OCI-LY1 (cell line): ENCODE measurements at regions not wholly inside any gene's neighbourhood (a gene's known extent, or its start where the extent isn't known, plus 50 kb on each side); places are given as distances from the start of the nearest gene placed in this dataset.
"Not testable (repeated sequence)": the region's sequence is repeated elsewhere in the genome, so short reads cannot be mapped to it uniquely, and the experiment has no call there.

Experiments used
- H2AFZ ChIP-seq: fragments of 200-600 bp; sonication (generic), shearing (Covaris generic); 2 replicates; pipeline ENCODE4 v1.6.0; 2014; ENCODE audit warnings: antibody characterized with exemption, mild to moderate bottlenecking, low read length
- H3F3A ChIP-seq: fragments of 200-600 bp; sonication (generic), shearing (Covaris generic); 2 replicates; pipeline ENCODE4 v1.6.0; 2014; ENCODE audit warnings: mild to moderate bottlenecking, antibody characterized with exemption, low read length, moderate library complexity; ENCODE audit not compliant: insufficient read depth
- H3K27ac ChIP-seq: fragments of 200-600 bp; sonication (generic); 2 replicates; pipeline ENCODE4 v1.5.1; 2014; ENCODE audit warnings: low read length, mixed run types, mild to moderate bottlenecking, low read depth; ENCODE audit not compliant: poor library complexity, severe bottlenecking
- H3K27me3 ChIP-seq: fragments of 200-600 bp; sonication (generic); 2 replicates; pipeline ENCODE4 v1.6.0; 2014; ENCODE audit warnings: antibody characterized with exemption, mild to moderate bottlenecking, low read length, moderate library complexity; ENCODE audit not compliant: insufficient read depth
- H3K36me3 ChIP-seq: fragments of 200-600 bp; sonication (generic); 2 replicates; pipeline ENCODE4 v1.6.1; 2014; ENCODE audit warnings: mild to moderate bottlenecking, antibody characterized with exemption, low read length, moderate library complexity, mixed read lengths; ENCODE audit not compliant: insufficient read depth
- H3K4me1 ChIP-seq: fragments of 200-600 bp; sonication (generic); 2 replicates; pipeline ENCODE4 v1.5.1; 2014; ENCODE audit warnings: mild to moderate bottlenecking, low read length, moderate library complexity; ENCODE audit not compliant: insufficient read depth, severe bottlenecking
- H3K4me2 ChIP-seq: fragments of 200-600 bp; sonication (generic), shearing (Covaris generic); 2 replicates; pipeline ENCODE4 v1.6.1; 2014; ENCODE audit warnings: low read length
- H3K4me3 ChIP-seq: fragments of 200-600 bp; sonication (generic); 2 replicates; pipeline ENCODE4 v1.5.1; 2014; ENCODE audit warnings: low read length, low read depth, mild to moderate bottlenecking, mixed read lengths; ENCODE audit not compliant: poor library complexity, severe bottlenecking
- H3K79me2 ChIP-seq: fragments of 200-600 bp; shearing (Covaris generic); 2 replicates; pipeline ENCODE4 v1.6.1; 2016; ENCODE audit warnings: mixed run types, low read length, mixed read lengths; ENCODE audit not compliant: insufficient read depth
- H3K9ac ChIP-seq: fragments of 200-600 bp; sonication (generic), shearing (Covaris generic); 2 replicates; pipeline ENCODE4 v1.6.1; 2014; ENCODE audit warnings: mild to moderate bottlenecking, low read length, mixed read lengths
- H3K9me2 ChIP-seq: fragments of 200-600 bp; sonication (generic), shearing (Covaris generic); 2 replicates; pipeline ENCODE4 v1.6.1; 2014; ENCODE audit warnings: low read depth, mild to moderate bottlenecking, low read length, mixed read lengths
- H3K9me3 ChIP-seq: fragments of 200-600 bp; shearing (Covaris generic); 2 replicates; pipeline ENCODE4 v1.6.1; 2014; ENCODE audit warnings: low read length, mixed read lengths
- H4K20me1 ChIP-seq: fragments of 200-600 bp; sonication (generic), shearing (Covaris generic); 2 replicates; pipeline ENCODE4 v1.6.0; 2016; ENCODE audit warnings: mild to moderate bottlenecking, low read length; ENCODE audit not compliant: insufficient read depth
- EZH2 ChIP-seq: fragments of 200-600 bp; sonication (generic), shearing (Covaris generic); IDR thresholded peaks from 2 replicates; pipeline ENCODE4 v1.8.0; 2017; ENCODE audit warnings: borderline replicate concordance, mixed run types, mild to moderate bottlenecking, antibody characterized with exemption, low read length, moderate library complexity, mixed read lengths
- TF ChIP-seq, protein P1 (sequence below): fragments of 200-600 bp; sonication (generic), shearing (Covaris generic); IDR thresholded peaks from 2 replicates; pipeline ENCODE4 v1.5.1; 2017; ENCODE audit warnings: mild to moderate bottlenecking, antibody characterized with exemption, low read length, moderate library complexity, mixed read lengths

DNA sequence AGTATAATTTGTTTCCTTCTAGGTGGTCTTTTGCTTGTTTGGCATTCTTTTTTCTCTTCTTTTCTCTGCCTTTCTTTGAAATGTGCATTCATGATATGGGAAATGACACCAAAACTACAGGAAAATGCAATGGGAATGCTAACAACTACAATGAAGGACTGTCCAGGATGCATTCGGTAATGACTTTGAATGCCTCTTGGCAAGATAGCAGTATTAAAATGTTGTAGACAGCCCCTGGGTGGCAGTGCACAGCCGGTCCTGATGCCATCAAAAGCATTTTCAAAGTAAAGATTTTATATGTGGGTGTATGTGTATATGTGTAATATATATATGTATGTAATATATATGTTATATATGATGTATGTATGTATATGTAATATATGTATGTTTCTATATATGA, 218.8 kb upstream of the MMS22L start:
- Histone ChIP-seq H3K9me3 (no peaks in the 10 kb centered on the region), H3K9me2 (no peaks in the 10 kb centered on the region), H2AFZ (no peak overlapping the region), H3K4me3 (no peak overlapping the region), H3K36me3 (no peaks in the 10 kb centered on the region), H4K20me1 (no peaks in the 10 kb centered on the region), H3F3A (no peaks in the 10 kb centered on the region), H3K9ac (no peak overlapping the region), H3K4me2 (no peak overlapping the region), H3K27ac (no peak overlapping the region), H3K4me1 (no peaks in the 10 kb centered on the region), H3K27me3 (no peaks in the 10 kb centered on the region), H3K79me2 (no peaks in the 10 kb centered on the region)
- TF ChIP-seq, protein P1, sequence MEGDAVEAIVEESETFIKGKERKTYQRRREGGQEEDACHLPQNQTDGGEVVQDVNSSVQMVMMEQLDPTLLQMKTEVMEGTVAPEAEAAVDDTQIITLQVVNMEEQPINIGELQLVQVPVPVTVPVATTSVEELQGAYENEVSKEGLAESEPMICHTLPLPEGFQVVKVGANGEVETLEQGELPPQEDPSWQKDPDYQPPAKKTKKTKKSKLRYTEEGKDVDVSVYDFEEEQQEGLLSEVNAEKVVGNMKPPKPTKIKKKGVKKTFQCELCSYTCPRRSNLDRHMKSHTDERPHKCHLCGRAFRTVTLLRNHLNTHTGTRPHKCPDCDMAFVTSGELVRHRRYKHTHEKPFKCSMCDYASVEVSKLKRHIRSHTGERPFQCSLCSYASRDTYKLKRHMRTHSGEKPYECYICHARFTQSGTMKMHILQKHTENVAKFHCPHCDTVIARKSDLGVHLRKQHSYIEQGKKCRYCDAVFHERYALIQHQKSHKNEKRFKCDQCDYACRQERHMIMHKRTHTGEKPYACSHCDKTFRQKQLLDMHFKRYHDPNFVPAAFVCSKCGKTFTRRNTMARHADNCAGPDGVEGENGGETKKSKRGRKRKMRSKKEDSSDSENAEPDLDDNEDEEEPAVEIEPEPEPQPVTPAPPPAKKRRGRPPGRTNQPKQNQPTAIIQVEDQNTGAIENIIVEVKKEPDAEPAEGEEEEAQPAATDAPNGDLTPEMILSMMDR, result no peak

DNA sequence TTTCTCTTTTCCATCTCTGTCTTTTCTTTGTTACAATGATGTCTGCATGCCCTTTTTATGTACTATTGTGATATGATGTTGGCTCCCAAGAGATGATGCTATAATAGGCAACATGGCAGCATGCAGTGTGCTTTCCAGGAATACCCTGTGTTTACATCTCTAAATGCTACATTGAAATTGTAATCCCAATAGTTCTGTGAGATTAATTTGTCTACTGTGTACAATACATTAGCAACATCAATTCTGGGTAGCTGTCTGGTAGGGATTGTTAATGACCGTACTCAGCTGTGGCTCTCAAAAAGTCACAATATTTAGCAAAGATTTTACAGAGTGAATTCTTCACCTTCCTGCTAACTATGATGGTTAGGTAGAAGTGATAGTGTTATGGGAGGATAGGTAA, 225.6 kb upstream of the MMS22L start:
- Histone ChIP-seq H3K27me3 (no peaks in the 10 kb centered on the region), H3K4me3 (no peak overlapping the region), H2AFZ (no peak overlapping the region), H3K79me2 (no peaks in the 10 kb centered on the region), H3K9me2 (no peaks in the 10 kb centered on the region), H3K36me3 (no peaks in the 10 kb centered on the region), H3K4me1 (no peaks in the 10 kb centered on the region), H3F3A (no peaks in the 10 kb centered on the region), H3K9me3 (no peaks in the 10 kb centered on the region), H4K20me1 (no peaks in the 10 kb centered on the region), H3K4me2 (no peak overlapping the region), H3K9ac (no peak overlapping the region), H3K27ac (no peak overlapping the region)
- TF ChIP-seq, protein P1, result no peak
- TF ChIP-seq EZH2, result no peak

DNA sequence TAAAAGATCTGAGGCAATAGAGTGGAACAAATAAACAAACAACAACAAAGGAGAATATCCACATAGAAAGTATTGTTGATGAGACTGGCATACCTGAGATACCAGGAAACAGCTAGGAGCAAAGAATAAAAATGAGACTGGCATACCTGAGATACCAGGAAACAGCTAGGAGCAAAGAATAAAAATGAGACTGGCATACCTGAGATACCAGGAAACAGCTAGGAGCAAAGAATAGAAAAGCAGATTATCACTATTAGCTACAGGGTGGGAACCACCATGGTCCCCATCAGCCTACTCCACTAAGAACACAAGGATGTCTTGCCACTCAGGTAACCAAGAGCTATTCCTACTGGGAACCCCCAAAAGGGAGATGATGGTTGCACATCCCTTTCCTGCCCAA, 230.2 kb upstream of the MMS22L start:
- not testable (repeated sequence) for H3F3A ChIP-seq, H3K27me3 ChIP-seq, H3K9me3 ChIP-seq, H2AFZ ChIP-seq, H3K4me2 ChIP-seq, H4K20me1 ChIP-seq, H3K4me1 ChIP-seq, H3K79me2 ChIP-seq, H3K27ac ChIP-seq, H3K36me3 ChIP-seq, H3K9me2 ChIP-seq, H3K4me3 ChIP-seq, H3K9ac ChIP-seq

DNA sequence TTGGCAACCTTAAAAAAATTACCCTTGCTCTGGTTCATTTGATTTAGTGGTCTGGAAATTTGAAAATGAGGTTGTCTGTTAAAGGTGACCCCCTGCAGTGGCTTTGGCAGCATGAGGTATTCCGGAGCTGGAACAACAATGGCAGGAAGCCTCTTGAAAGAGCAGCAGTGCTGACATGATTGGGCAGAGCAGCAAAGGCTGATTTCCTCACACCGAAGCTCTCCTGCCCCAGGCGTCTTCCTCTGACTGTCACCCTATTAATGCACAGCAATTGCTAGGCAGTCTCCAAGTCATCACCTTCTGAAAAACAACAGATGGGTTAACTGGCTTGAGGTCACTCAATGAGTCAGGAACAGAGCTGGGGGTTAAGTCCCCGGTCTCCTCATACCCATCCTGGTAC, 241.8 kb upstream of the MMS22L start:
- TF ChIP-seq, protein P1, result no peak
- no peak for TF ChIP-seq EZH2
- Histone ChIP-seq H3K9me3 (no peaks in the 10 kb centered on the region), H3K4me3 (no peak overlapping the region), H3K79me2 (no peaks in the 10 kb centered on the region), H4K20me1 (no peaks in the 10 kb centered on the region), H3K9me2 (no peaks in the 10 kb centered on the region), H2AFZ (no peak overlapping the region), H3K4me1 (no peaks in the 10 kb centered on the region), H3K36me3 (no peaks in the 10 kb centered on the region), H3K4me2 (no peak overlapping the region), H3K9ac (no peak overlapping the region), H3F3A (no peaks in the 10 kb centered on the region), H3K27ac (no peak overlapping the region), H3K27me3 (no peaks in the 10 kb centered on the region)
